ENCODE measurements at regions not wholly inside any gene's neighbourhood (a gene's known extent, or its start where the extent isn't known, plus 50 kb on each side); places are given as distances from the start of the nearest gene placed in this dataset.

GRCh38 chr17:77772461-77772897, 186.0 kb upstream of the TNRC6C start:
- no TSS peak for BruUV-seq (replicated peaks)
- Histone ChIP-seq H3K4me3 (no peak overlapping the region), H3K9me3 (replicated peaks; ENCODE audit: control insufficient read depth, insufficient read depth, low read depth, low read length) (no peaks in the 10 kb centered on the region), H3K9me1 (ENCODE audit: control insufficient read depth, insufficient read depth, low read length) (no peaks in the 10 kb centered on the region), H4K20me1 (replicated peaks; ENCODE audit: control insufficient read depth, insufficient read depth, low read length) (no peaks in the 10 kb centered on the region), H2AFZ (ENCODE audit: low read depth, low read length) (no peak overlapping the region), H3K36me3 (ENCODE audit: control insufficient read depth, insufficient read depth, low read length) (no peaks in the 10 kb centered on the region), H3K27me3 (ENCODE audit: control insufficient read depth in 2 of 2, insufficient read depth in 2 of 2, low read length in 2 of 2) (peaks cover 11 to 51% of the 10 kb centered on the region in 2 experiments), H3K4me2 (ENCODE audit: insufficient read depth, low read length) (no peak overlapping the region), H3K4me1 (replicated peaks in 1 of 2; ENCODE audit: control insufficient read depth in 2 of 2, insufficient read depth in 2 of 2, low read length in 2 of 2) (peaks cover 12 to 25% of the 10 kb centered on the region in 2 experiments; a peak in 4 of 5 replicates), H3K79me2 (ENCODE audit: control insufficient read depth, insufficient read depth, low read length) (no peaks in the 10 kb centered on the region), H3K9ac (ENCODE audit: insufficient read depth in 1 of 2, low read depth in 2 of 2, low read length in 2 of 2) (no peak overlapping the region), H3K27ac (ENCODE audit: extremely low read depth, low read depth, low read length) (no peak overlapping the region)
- in situ Hi-C loops (cut with MboI) = loop anchor here (5.0 kb wide), 1 partner anchor 245 kb away; no protein-coding TSS in a partner anchor
- peak; percentile 76 for FAIRE-seq
- peak; percentile 76 to 89 (median 84) for DNase-seq (ENCODE audit: extremely low read depth in 1 of 4, low spot score in 3 of 4)
- ChIA-PET POLR2A (interaction anchor here (0.6 kb wide), 1 partner anchor 143 kb away, joined by 4 read pairs; no protein-coding TSS in a partner anchor), CTCF (ENCODE audit: low intra/inter-chr PET ratio) (interaction anchor here (0.6 to 3.4 kb wide), 3 partner anchors 242 to 269 kb away, joined by 3 to 19 read pairs (median 3); no protein-coding TSS in a partner anchor)
- WGBS (ENCODE audit: insufficient coverage, low coverage, missing lambda C conversion rate) = 5% methylated on average over 7 of the region's 10 CpGs
- intact Hi-C loops (cut with micrococcal nuclease) = loop anchor here (1.0 kb wide), 1 partner anchor 241 kb away; no protein-coding TSS in a partner anchor
- ATAC-seq = peak; percentile 98
- TF ChIP-seq DNMT1 (IDR thresholded peaks at IDR 0.05) = no peak
- TF ChIP-seq EGR1 (conservative IDR thresholded peaks at IDR 0.05) = 0 out of 2 replicates have a peak, but pooled peaks have one; percentile 30
- no peak for TF ChIP-seq PRDM10 (IDR thresholded peaks at IDR 0.05; ENCODE audit: partially characterized antibody)
- peak; percentile 58; the same call in 1 of the 2 replicates for TF ChIP-seq SP1 (CRISPR knock-in tag; IDR thresholded peaks at IDR 0.05)
- no peak for TF ChIP-seq RBM34 (IDR thresholded peaks at IDR 0.05; ENCODE audit: borderline replicate concordance, insufficient read depth, low read length)
- peak; percentile 77 for TF ChIP-seq SMC3 (conservative IDR thresholded peaks at IDR 0.05; ENCODE audit: insufficient read depth, low read depth, low read length)
- TF ChIP-seq CTCF (IDR thresholded peaks at IDR 0.05 in 2 of 3, conservative IDR thresholded peaks at IDR 0.05 in 1 of 3; ENCODE audit: insufficient read depth in 2 of 3, low read depth in 1 of 3, low read length in 3 of 3) = peak; percentile 89 to 93 (median 90)
- peak; percentile 43; the same call in 1 of the 2 replicates for TF ChIP-seq TFAP4 (CRISPR knock-in tag; IDR thresholded peaks at IDR 0.05; ENCODE audit: borderline replicate concordance)
- TF ChIP-seq EP400 (IDR thresholded peaks at IDR 0.05) = no peak
- no peak for TF ChIP-seq SIX5 (IDR thresholded peaks at IDR 0.05; ENCODE audit: borderline replicate concordance in 1 of 2, insufficient read depth in 1 of 2, low read depth in 1 of 2, low read length in 2 of 2)
- TF ChIP-seq HMBOX1 (IDR thresholded peaks at IDR 0.05) = no peak
- TF ChIP-seq PREB (CRISPR knock-in tag; IDR thresholded peaks at IDR 0.05) = 0 out of 2 replicates have a peak, but pooled peaks have one; percentile 2
- 0 out of 2 replicates have a peak, but pooled peaks have one; percentile 51 for TF ChIP-seq CC2D1A (IDR thresholded peaks at IDR 0.05)
